ENCODE measurements at regions not wholly inside any gene's neighbourhood (a gene's known extent, or its start where the extent isn't known, plus 50 kb on each side); places are given as distances from the start of the nearest gene placed in this dataset.

DNA sequence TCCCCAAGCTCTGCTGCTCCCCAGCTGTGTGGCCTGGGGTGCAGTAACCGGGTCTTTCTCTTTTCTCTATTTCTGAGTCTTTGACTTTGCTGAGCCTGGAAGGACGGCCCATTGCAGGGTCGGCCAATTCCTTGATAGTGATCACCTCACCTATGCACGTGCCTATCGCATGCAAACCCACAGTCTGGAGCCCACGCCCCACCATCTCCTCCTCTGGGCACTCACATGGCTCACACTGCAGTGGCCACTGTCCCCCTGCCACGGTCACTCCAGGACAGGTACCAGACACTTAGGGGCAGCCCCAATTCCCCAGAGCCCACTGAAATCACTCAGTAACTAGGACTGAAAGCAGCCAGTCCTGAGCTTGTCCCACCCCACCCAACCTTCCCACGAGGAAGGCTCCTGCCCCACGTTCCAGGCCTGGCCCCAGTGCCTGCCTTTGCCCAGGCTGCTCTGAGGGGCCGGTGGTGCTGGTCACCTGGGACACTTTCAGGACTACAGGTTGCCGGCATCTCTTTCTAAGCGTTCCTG is 137.6 kb downstream of the TEX29 start:
- Histone ChIP-seq H3K36me3 (ENCODE audit: insufficient read depth) (no peaks in the 10 kb centered on the region), H3K9me2 (ENCODE audit: insufficient read depth) (no peaks in the 10 kb centered on the region; the same call in 1 of the 2 replicates), H4K20me1 (replicated peaks; ENCODE audit: insufficient read depth) (no peaks in the 10 kb centered on the region), H3K27me3 (ENCODE audit: insufficient read depth) (no peaks in the 10 kb centered on the region), H3F3A (replicated peaks; ENCODE audit: low read depth) (no peaks in the 10 kb centered on the region), H3K4me3 (no peak overlapping the region), H3K79me2 (replicated peaks; ENCODE audit: insufficient read depth) (no peaks in the 10 kb centered on the region), H3K4me2 (no peak overlapping the region), H3K27ac (ENCODE audit: low read depth) (no peak overlapping the region), H2AFZ (no peak overlapping the region), H3K4me1 (ENCODE audit: insufficient read depth) (no peaks in the 10 kb centered on the region)
- H3K4me1 Mint-ChIP-seq: no peaks in the 10 kb centered on the region; the same call in 2 of the 3 replicates
- DNase-seq (ENCODE audit: low spot score): no peak
- H3K4me3 Mint-ChIP-seq: no peak overlapping the region
- TF ChIP-seq ZNF331 (CRISPR knock-in tag; IDR thresholded peaks at IDR 0.05; ENCODE audit: low read depth): no peak
- TF ChIP-seq, protein P1, sequence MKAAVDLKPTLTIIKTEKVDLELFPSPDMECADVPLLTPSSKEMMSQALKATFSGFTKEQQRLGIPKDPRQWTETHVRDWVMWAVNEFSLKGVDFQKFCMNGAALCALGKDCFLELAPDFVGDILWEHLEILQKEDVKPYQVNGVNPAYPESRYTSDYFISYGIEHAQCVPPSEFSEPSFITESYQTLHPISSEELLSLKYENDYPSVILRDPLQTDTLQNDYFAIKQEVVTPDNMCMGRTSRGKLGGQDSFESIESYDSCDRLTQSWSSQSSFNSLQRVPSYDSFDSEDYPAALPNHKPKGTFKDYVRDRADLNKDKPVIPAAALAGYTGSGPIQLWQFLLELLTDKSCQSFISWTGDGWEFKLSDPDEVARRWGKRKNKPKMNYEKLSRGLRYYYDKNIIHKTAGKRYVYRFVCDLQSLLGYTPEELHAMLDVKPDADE (IDR thresholded peaks at IDR 0.05): no peak
- TF ChIP-seq EZH2 (IDR thresholded peaks at IDR 0.05; ENCODE audit: low read depth, unreplicated experiment): no peak
- no peak for TF ChIP-seq EZH2phosphoT487 (IDR thresholded peaks at IDR 0.05; ENCODE audit: unreplicated experiment)
- ATAC-seq: no peak
- peaks cover 7% of the 10 kb centered on the region for H3K27me3 Mint-ChIP-seq (ENCODE audit: insufficient read depth, low read depth, poor library complexity)
- H3K36me3 Mint-ChIP-seq (ENCODE audit: low read depth): no peaks in the 10 kb centered on the region
- H3K27ac Mint-ChIP-seq: no peak overlapping the region
- peaks cover 6% of the 10 kb centered on the region; the same call in 1 of the 3 replicates for H3K9me3 Mint-ChIP-seq

DNA sequence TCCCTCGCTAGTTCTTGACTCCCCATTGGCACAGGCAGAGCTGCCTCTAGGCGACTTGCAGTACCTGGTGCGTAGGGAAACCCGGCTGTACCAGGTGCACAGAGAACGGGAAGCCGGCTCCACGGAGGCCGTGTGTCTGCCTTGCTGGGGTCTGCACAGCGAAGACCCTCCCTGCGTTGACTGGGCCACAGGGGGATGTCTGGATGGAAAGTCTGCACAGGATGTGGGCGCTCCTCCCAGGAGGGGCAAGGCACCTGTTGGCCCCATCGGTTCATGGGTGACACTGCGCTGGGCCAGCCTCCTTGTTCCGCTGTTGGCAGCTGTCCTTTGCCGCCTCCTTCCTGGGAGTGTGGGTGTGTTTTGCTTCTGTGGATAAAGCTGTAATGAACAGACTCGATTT is 138.3 kb downstream of the TEX29 start:
- Histone ChIP-seq H3K9me2 (ENCODE audit: insufficient read depth) (no peaks in the 10 kb centered on the region; the same call in 1 of the 2 replicates), H3K4me1 (ENCODE audit: insufficient read depth) (no peaks in the 10 kb centered on the region), H3K27ac (ENCODE audit: low read depth) (no peak overlapping the region), H4K20me1 (replicated peaks; ENCODE audit: insufficient read depth) (no peaks in the 10 kb centered on the region), H3K36me3 (ENCODE audit: insufficient read depth) (no peaks in the 10 kb centered on the region), H3F3A (replicated peaks; ENCODE audit: low read depth) (no peaks in the 10 kb centered on the region), H3K4me2 (no peak overlapping the region), H3K27me3 (ENCODE audit: insufficient read depth) (no peaks in the 10 kb centered on the region), H3K79me2 (replicated peaks; ENCODE audit: insufficient read depth) (no peaks in the 10 kb centered on the region), H3K4me3 (no peak overlapping the region), H2AFZ (no peak overlapping the region)
- ATAC-seq (no peak), DNase-seq (ENCODE audit: low spot score) (no peak)
- Mint-ChIP-seq H3K4me1 (no peaks in the 10 kb centered on the region; the same call in 2 of the 3 replicates), H3K9me3 (peaks cover 6% of the 10 kb centered on the region; the same call in 1 of the 3 replicates), H3K27ac (no peak overlapping the region), H3K4me3 (no peak overlapping the region), H3K27me3 (ENCODE audit: insufficient read depth, low read depth, poor library complexity) (peaks cover 7% of the 10 kb centered on the region), H3K36me3 (ENCODE audit: low read depth) (no peaks in the 10 kb centered on the region)
- TF ChIP-seq REST (IDR thresholded peaks at IDR 0.05; ENCODE audit: unreplicated experiment): no peak

Data from GM23338 (cell line).